Cardiac muscle cell (in vitro differentiated cells and primary cell): ENCODE measurements at regions not wholly inside any gene's neighbourhood (a gene's known extent, or its start where the extent isn't known, plus 50 kb on each side); places are given as distances from the start of the nearest gene placed in this dataset.
"Not testable (repeated sequence)": the region's sequence is repeated elsewhere in the genome, so short reads cannot be mapped to it uniquely, and the experiment has no call there.

Source experiments
- DNase-seq, 2 donors: peaks; one replicate each; pipeline versions ENCODE4 v3.0.0 to v3.0.0-alpha.2; 2010 to 2017; ENCODE audit warnings: low read depth in 1 of 2, low spot score in 1 of 2
- H3K27ac ChIP-seq: fragments of 200-600 bp; sonication (generic); 2 replicates; pipeline ENCODE4 v1.5.1; 2016
- H3K27me3 ChIP-seq: fragments of 200-600 bp; sonication (generic); 2 replicates; pipeline ENCODE4 v1.6.0; 2016; ENCODE audit warnings: control low read depth
- H3K36me3 ChIP-seq: fragments of 200-600 bp; sonication (generic); 2 replicates; pipeline ENCODE4 v1.5.1; 2016; ENCODE audit warnings: control low read depth
- H3K4me1 ChIP-seq: fragments of 200-600 bp; sonication (generic); 2 replicates; pipeline ENCODE4 v1.8.1; 2017; ENCODE audit warnings: low read depth, mild to moderate bottlenecking, mixed run types
- H3K4me3 ChIP-seq: fragments of 200-600 bp; sonication (generic); 2 replicates; pipeline ENCODE4 v1.5.1; 2016; ENCODE audit warnings: mild to moderate bottlenecking
- H3K9me3 ChIP-seq: fragments of 200-600 bp; sonication (generic); 2 replicates; pipeline ENCODE4 v1.5.1; 2017; ENCODE audit warnings: low read depth, mild to moderate bottlenecking, control low read depth
- CTCF ChIP-seq: IDR thresholded peaks from 2 replicates; pipeline ENCODE4 v1.5.1; 2012; ENCODE audit warnings: low read depth, mild to moderate bottlenecking, low read length

- no peak for TF ChIP-seq CTCF
- DNase-seq: no peak
- H3K36me3 ChIP-seq: no peaks in the 10 kb centered on the region
- H3K27ac ChIP-seq: no peak overlapping the region
- no peak overlapping the region for H3K4me3 ChIP-seq
- H3K9me3 ChIP-seq: no peaks in the 10 kb centered on the region
- H3K27me3 ChIP-seq: no peaks in the 10 kb centered on the region
- peaks cover 6% of the 10 kb centered on the region for H3K4me1 ChIP-seq
Observed at GRCh38 chr2:176935543-176936102, 277.0 kb upstream of the HNRNPA3 start.

- H3K4me3 ChIP-seq: no peak overlapping the region
- no peak overlapping the region for H3K27ac ChIP-seq
- DNase-seq: no peak
- peaks cover 6% of the 10 kb centered on the region for H3K4me1 ChIP-seq
- H3K9me3 ChIP-seq: no peaks in the 10 kb centered on the region
- no peak for TF ChIP-seq CTCF
- H3K27me3 ChIP-seq: no peaks in the 10 kb centered on the region
- no peaks in the 10 kb centered on the region for H3K36me3 ChIP-seq
Observed at GRCh38 chr2:176936410-176936809, 276.2 kb upstream of the HNRNPA3 start.

- no peaks in the 10 kb centered on the region for H3K36me3 ChIP-seq
- DNase-seq: no peak
- H3K27ac ChIP-seq: no peak overlapping the region
- no peak overlapping the region for H3K4me3 ChIP-seq
- H3K9me3 ChIP-seq: no peaks in the 10 kb centered on the region
- no peak for TF ChIP-seq CTCF
- no peaks in the 10 kb centered on the region for H3K27me3 ChIP-seq
- H3K4me1 ChIP-seq: no peaks in the 10 kb centered on the region
Observed at GRCh38 chr2:176944998-176945397, 267.6 kb upstream of the HNRNPA3 start.

GRCh38 chr2:176947754-176948153 lies 264.8 kb upstream of the HNRNPA3 start:
- Histone ChIP-seq H3K4me1 (no peaks in the 10 kb centered on the region), H3K27me3 (no peaks in the 10 kb centered on the region), H3K27ac (no peak overlapping the region), H3K4me3 (no peak overlapping the region), H3K36me3 (no peaks in the 10 kb centered on the region), H3K9me3 (no peaks in the 10 kb centered on the region)
- TF ChIP-seq CTCF: no peak
- no peak for DNase-seq

- not testable (repeated sequence) for H3K4me1 ChIP-seq, H3K4me3 ChIP-seq, H3K27ac ChIP-seq, DNase-seq, H3K9me3 ChIP-seq, H3K27me3 ChIP-seq, H3K36me3 ChIP-seq
Observed at GRCh38 chr2:176951218-176951617, 261.4 kb upstream of the HNRNPA3 start.

GRCh38 chr2:176956791-176957190 lies 255.8 kb upstream of the HNRNPA3 start:
- Histone ChIP-seq H3K9me3 (no peaks in the 10 kb centered on the region), H3K27me3 (peaks cover 2% of the 10 kb centered on the region), H3K27ac (no peak overlapping the region), H3K36me3 (no peaks in the 10 kb centered on the region), H3K4me1 (no peaks in the 10 kb centered on the region), H3K4me3 (no peak overlapping the region)
- no peak for DNase-seq
- TF ChIP-seq CTCF: no peak
